Body of pancreas (tissue), 4 donors: ENCODE measurements at regions not wholly inside any gene's neighbourhood (a gene's known extent, or its start where the extent isn't known, plus 50 kb on each side); places are given as distances from the start of the nearest gene placed in this dataset.

Source experiments
- CTCF ChIP-seq, 7 experiments: fragments of 450-650 bp in 4 of 7; fragments of 200-600 bp in 3 of 7; sonication (generic) in 3 of 7; IDR thresholded peaks; one replicate each; pipeline ENCODE4 v1.5.1; 2016 to 2019; ENCODE audit warnings: antibody characterized with exemption in 7 of 7
- POLR2A ChIP-seq, 3 donors: fragments of 450-650 bp; IDR thresholded peaks; one replicate each; pipeline ENCODE4 v1.6.1; 2016; ENCODE audit warnings: antibody characterized with exemption in 3 of 3, mild to moderate bottlenecking in 2 of 3

- no peak for TF ChIP-seq CTCF (IDR thresholded peaks at IDR 0.05)
- TF ChIP-seq POLR2A (IDR thresholded peaks at IDR 0.05), result no peak
Measured at GRCh38 chr2:104635608-104636007, 218.3 kb upstream of the POU3F3 start.
